Hypothalamus (tissue), 51 donors: ENCODE measurements at regions not wholly inside any gene's neighbourhood (a gene's known extent, or its start where the extent isn't known, plus 50 kb on each side); places are given as distances from the start of the nearest gene placed in this dataset.

ENCODE experiments used
- DNase-seq, 51 donors: peaks; one replicate each; lab custom pipeline; 2025; lab: John Stamatoyannopoulos, UW

DNA sequence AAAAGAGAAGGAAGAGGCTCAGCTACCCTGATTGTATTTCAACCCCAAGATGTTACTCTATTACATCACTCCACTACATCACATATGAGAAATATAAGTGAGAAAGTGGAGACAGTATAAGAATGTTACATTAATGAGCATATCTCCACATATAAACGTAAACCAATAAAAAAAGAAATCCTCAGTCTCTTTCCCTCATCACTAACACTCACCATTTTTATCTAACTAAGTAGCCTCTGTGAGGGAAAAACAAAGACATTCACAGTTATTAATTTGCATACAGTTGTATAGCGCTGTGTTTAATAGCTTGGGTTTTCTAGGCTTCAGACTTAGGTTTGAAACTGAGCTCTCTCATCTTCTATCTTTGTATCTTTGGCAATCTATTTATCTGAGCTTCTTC is 489.1 kb upstream of the LRRTM4 start:
- no peak for DNase-seq

DNA sequence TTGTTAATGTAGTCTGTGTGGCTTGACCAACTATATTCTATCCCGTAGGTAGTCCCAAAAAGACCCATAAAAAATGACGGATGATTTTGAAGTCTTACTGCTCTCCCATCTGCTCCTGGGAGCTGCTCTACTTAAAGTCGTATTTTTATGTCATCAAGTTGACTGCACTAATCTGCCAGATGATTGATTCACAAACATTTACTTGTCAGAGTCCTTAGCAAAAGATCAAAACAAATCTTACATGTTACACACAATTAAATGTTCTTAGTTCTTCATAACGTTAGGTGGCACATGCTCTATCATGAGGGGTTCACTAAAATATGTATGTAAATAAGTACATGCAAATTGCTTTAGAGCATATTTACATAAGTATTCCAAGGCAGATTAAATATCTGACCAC is 498.3 kb upstream of the LRRTM4 start:
- no peak for DNase-seq

DNA sequence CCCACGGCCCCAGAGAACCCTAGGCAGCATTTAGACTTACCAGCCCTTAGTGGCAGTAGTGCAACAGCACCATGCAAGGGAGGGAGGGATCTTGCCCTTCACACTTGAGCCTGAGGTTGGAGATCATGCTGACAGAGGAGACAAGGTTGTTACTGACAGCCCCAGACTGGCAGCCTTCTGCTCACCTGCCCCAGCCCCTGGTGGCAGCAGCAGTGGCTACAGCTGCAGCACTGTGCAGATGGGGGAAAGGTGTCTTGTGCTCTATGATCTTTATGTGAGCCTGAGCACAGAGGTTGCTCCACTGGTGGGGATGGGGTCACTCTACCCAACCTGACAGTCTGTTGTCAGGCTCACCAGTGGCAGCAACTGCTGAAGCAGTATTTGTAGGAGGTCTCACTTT is 501.2 kb upstream of the LRRTM4 start:
- DNase-seq, result no peak

DNA sequence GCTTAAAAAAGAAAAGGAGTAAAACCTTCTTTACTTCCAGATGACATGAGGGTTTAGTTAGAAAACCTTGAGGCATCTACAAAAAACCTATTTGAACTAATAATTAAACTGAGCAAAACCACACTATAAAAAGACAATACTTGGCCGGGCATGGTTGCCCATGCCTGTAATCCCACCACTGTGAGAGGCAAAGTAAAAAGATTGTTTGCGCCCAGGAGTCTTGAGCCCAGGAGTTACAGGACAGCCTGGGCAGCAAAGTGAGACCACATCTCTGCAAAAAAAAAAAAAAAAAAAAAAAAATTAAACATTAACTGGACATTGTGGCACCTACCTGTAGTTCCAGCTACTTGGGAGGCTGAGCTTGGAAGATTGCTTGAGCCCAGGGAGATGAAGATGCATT is 502.8 kb upstream of the LRRTM4 start:
- DNase-seq, result no peak

DNA sequence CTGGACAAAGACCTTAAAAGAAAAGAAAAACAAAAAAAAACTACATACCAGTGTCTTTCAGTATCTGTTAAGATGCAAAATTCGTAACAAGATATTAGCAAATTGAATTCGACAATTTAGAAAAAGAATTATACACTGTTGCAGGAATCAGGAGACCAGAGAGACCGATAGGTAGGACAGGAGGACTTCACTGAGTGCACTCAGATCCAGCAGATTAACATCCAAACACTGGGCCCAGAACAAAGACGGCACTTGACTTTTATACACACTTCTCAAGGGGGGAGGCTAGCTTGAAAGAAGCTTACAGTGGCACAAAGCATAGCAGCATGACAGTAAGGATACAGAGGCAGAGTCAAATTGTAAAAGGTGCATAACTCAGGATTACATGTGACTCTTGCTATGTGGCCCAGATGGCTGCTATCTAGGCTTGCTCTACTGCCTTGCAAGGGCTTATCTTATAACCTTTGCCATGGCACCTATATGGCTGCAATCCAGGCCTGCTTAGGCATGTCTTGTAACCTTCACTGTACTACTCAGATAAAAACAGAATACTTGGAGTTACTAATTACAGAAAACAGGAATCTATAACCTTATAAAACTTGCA is 507.3 kb upstream of the LRRTM4 start:
- no peak for DNase-seq

DNA sequence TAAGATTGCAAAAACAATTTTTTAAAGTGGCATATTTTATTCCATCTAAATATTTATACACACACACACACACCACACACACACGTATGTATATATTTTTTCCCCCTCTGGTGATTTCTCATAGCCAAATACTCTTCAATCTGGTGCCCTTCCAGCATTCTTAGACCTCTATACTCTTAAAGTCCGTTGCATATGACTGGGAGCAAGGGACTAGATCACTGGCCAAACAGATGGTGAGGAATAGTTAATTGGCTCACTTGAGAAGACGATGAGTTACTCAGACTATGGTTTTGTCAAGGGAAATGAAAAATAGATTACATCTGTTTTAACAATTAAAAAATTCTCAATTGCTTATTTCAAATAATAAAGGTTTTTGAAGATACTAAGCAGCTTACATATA is 512.5 kb upstream of the LRRTM4 start:
- no peak for DNase-seq

DNA sequence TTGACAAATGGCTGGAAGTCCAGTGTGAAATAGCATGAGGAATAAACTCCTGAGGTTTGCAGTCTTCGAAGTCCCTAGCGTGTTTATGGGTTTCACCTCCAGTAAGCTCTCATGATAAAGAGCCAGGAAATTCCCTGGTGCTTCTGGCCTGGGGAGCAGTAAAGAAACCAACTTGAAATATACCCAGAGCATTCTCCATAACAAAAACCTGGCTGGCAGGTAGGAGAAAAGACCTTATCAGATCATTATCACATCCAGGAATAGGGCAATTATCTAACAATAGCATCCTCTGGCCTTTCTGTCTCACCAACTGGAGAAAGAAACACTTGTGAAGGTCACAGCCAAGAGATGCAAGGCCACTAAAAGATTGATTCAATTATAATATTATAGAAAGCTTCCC is 513.6 kb upstream of the LRRTM4 start:
- no peak for DNase-seq

DNA sequence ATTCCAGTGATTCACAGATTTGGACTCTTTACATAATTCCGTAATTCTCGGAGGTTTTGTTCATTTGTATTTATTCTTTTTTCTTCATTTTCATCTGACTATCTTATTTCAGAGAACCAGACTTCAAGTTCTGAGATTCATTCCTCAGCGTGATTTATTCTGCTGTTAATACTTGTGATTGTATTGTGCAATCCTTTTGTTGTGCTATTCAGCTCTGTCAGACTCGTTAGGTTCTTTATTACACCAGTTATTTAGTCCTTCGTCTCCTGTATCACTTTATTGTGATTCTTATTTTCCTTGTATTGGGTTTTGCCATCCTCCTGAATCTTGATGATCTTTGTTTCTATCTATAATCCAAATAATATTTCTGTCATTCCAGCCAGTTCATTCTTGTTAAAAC is 529.3 kb upstream of the LRRTM4 start:
- DNase-seq, result no peak

DNA sequence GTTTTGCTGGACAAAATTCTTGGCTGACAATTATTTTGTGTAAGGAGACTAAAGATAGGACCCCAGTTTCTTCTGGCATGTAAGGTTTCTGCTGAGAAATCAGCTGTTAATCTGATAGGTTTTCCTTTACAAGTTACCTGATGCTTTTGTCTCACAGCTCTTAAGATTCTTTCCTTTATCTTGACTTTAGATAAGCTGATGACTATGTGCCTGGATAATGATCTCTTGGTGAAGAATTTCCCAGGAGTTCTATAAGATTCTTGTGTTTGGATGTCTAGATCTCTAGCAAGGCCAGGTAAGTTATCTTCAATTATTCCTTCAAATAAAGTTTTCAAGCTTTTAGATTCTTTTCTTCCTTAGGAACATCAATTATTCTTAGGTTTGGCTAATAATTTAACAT is 534.8 kb upstream of the LRRTM4 start:
- DNase-seq, result no peak

DNA sequence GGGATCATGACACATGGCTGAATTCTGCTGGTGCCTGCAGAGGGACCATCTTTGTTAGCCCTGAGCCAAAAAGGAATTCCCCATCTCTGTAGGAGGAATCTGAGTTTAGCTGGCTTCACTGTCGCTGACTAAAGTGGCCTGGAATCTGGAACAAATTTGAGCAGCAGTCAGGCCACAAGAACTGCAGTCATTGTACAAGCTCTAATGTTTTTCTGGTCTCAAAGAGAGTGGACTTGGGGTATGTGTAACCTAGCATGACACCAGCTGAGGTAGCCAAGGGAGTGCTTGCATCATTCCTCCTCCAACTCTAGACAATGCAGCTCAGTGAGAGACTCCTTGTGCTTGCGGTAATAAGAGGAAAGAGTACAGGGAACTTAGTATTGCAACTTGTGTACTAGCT is 539.1 kb upstream of the LRRTM4 start:
- DNase-seq, result peak in 1 of 51 donors; percentile 16

DNA sequence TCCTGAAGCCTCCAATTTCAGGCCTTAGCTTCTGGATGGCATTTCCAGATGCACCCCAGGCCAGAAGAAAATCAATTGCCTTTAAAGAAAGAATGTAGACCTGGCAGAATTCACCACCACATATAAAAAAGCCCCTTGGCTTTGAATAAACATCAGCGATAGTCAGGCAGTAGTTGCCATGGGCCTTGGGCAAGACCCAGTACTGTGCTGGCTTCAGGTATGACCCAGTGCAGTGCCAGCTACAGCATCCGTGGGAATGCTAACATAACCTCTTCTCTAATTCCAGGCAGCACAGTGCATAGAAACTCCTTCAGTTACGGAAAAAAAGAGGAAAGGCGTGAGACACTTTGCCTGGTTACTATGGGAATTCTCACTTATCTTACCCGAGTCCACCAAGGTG is 539.6 kb upstream of the LRRTM4 start:
- no peak for DNase-seq

DNA sequence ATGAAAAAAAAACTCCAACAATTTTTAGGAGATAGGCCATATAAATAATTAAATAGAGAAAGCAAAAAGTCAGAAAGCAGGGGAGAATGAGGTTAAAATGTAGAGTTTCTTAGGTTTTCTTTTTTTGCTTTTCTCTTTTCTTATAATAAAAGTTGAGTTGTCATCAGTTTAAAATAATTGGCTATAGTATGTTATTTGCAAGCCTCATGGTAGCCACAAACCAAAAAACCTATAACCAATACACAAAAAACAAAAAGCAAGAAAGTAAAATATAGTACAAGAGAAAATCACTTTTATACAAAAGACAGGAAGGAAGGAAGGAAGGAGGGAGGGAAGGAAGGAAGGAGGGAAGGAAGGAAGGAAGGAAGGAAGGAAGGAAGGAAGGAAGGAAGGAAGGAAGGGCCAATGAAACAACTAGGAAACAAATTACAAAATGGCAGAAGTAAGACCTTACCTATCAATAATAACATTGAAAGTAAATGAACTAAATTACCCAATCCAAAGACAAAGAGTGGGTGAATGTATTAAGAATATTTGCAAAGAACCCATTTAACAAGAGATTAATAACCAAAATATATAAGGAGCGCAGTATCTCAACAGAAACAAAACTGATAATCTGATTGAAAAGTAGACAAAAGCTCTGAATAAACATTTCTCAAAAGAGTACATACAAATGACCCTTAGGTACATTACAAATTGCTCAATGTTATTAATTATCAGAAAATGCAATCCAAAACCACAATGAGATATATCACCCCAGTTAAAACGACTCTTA is 541.3 kb upstream of the LRRTM4 start:
- DNase-seq, result no peak

DNA sequence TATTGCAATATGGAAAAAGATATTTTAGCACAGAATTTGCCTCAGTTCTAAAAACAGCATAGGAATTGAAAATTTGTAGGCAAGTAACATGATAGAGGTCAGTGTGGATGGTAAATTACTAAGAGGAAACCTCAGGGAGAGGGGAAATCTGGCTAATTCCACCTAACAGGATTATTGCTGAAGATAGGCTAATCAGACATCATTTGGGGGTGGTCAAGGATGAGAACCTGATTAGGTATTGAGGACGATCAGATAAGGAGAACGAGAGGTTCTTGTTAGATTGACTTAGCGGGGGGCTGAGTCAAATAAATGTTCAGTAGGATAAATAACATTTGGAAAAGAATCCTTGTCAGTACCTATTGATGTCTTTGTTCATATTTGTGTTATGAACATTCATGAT is 543.2 kb upstream of the LRRTM4 start:
- no peak for DNase-seq

DNA sequence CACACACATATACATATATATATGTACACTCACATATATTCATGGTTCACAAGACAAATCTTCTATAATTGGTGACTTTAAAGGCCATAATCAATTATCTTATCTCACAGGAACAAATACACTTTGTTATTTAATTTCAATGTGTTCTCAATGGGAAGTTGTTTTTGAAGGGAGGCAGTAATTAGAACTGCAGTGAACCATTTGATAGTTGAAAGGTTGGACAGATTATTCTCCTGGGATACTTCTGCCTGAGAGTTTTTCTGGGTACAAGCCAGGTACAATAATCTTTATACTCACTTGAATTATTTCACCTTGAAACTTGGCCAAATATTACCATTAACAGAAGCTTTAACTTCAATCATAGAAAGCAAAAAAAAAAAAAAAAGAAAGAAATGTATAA is 546.6 kb upstream of the LRRTM4 start:
- no peak for DNase-seq

DNA sequence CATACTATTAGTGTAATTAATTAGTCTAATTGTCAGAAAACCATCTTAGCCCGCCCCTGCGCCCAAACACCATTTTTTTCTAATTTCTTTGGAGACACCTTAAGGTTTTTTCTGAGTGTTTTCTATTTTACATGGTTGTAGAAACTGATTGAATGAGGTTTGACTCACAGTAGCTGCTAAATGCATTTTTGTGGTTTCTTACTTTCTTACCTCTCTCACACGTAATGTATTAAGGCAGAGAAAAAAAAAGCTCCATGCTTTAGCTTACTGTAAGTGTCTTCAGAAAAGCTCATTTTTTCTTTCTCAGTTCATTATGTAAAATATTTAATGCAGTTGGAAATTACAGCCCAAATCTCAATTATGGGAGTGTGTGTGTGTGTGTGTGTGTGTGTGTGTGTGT is 548.5 kb upstream of the LRRTM4 start:
- DNase-seq, result no peak

DNA sequence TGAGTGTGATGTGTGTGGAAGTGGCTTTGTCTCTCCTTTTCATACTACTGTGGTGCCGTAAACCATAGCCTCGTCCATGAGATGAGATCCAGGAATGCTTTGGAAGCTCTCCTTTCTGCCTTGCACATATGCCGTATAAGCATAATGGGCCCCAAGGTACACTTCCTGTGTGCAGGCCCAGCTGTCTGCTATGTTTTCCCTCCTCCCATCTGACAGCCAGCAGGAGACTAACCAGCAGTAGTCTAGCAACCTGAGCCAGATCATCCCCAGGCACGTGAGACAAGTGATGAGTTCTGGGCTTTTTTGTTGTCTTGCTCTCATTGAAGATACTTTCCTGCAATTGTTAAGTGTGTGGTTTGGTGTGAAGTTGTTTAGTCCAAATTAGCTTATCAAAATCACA is 555.5 kb upstream of the LRRTM4 start:
- no peak for DNase-seq

DNA sequence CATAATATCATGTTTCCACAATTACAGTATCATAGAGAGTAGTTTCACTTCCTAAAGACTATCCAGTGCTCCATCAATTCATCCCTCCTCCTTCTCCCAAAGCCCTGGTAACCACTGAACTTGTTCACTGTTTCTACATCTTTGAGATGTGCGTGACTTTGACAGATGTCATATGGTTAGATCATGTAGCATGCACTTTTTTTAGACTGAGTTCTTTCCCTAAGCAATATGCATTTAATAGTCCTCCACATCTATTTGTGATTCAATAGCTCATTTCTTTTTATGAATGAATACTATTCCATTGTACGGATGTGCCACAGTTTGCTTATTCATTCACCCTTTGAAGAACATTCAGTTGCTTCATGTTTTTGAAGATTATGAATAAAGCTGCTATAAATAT is 560.4 kb upstream of the LRRTM4 start:
- no peak for DNase-seq

DNA sequence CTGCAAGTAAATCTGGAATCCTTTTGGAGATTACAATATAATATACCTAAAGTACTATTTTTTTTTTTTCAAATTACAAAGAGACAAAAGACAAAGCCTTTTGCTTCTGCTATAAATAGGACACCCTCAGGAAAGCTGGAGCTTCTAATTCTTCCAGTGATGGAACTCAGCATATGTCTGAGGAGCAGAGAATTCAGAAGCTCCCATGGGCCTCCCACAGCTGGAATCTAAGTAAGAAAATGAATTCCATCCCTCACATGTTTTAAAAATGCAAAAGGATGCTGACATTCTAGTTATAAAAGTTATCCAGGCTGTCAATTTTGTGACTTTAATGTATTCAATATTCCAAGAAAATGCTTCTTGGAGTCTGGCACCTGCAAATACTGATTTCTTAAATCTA is 571.3 kb upstream of the LRRTM4 start:
- no peak for DNase-seq

DNA sequence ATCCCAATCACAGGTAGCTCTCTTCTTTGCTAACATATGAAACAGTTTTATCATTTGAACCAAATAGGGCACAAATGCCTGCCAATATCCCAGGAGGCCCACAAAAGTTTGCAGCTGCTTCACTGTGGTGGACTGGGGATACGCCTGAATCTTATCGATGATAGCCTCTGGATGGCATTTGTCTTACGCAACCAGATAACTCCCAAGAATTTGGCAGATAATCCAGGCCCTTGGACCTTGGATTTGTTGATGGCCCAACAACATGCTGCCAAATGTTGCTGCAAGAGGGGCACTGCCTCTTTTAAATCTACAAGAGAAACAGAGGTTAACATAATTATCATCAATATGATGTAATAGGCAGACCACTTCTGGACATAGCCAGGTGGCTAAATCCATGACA is 587.1 kb upstream of the LRRTM4 start:
- DNase-seq, result no peak

DNA sequence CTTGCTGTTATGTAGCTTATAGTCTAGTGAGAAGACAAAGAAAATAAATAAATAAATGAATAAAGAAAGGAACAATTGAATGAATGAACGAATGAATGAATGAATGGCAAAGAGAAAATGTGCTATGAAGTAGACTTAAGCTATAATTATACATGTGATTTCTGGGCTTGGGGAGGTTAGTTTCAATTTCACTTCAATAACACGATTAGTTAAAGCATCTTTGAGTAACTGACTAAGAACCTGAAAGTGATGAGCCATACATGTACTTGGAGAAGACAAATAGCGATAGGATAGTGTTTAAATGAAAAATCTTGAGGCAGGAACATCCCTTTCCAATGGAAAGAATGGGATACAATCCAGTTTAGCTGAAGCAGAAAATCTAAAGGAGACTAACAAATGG is 593.1 kb upstream of the LRRTM4 start:
- DNase-seq, result no peak

DNA sequence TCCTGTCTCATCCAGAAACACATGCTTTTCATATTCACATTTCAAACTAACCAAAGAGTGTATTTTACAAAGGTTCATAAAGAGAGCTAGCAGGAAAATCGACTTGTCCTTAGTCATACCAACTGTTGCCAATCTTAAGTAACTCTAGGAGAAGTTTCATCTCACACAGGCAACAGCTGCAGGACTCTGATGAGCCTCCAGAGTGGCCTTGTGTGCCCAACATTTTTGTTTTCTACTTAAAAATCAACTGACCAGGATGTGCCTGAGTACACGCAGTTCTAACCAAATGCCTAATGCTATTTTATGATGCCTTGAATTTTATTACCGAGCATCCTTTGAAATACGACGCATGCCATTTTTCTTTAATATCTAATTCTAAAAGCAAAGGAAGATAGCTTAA is 595.9 kb upstream of the LRRTM4 start:
- DNase-seq, result no peak

DNA sequence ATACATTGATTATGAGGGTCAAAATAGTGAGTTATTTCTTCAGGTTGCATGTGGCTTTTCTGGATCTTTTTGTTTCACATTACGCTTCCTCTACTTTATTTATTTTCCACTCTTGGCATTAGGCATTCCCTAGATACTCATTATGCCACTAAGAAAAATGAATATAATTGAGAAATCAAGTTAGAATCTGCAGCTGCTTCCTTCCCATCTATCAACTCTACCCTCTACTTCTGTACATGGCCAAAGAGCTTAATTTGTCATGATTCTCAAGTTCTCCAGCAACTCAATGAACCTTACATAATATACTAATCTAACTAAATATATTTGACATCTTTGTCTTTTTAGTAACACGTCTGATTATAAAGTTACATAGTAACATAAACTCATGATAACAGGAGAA is 598.1 kb upstream of the LRRTM4 start:
- DNase-seq, result no peak

DNA sequence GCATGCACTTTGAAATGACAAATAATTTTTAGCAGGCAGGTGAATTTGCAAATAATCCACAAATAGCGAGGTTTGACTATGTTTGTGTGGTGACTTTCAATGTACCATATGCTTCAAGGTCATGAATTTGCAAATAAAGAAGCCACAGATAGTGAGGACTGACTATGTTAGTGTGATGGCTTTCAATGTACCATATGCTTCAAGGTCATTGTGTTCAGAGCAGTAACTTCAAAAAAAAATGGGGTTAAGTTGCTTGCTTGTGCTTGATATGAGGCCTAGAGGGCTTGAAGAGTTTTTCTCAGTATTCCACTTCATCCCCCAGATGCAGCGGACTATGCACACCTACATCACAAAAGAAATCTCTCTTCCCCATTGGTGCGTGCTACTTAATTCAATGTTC is 602.9 kb upstream of the LRRTM4 start:
- no peak for DNase-seq
